Keratinocyte (primary cell): ENCODE measurements at regions not wholly inside any gene's neighbourhood (a gene's known extent, or its start where the extent isn't known, plus 50 kb on each side); places are given as distances from the start of the nearest gene placed in this dataset.

Source experiments
- DNase-seq: peaks from one replicate; pipeline ENCODE4 v3.0.0-alpha.2; 2011; ENCODE audit warnings: low read depth, missing footprints, low spot score
- FAIRE-seq: peaks from 2 replicates; lab custom pipeline; 2011; peaks lifted over from hg19 to GRCh38; lab: Jason Lieb, UNC
- H2AFZ ChIP-seq: 2 replicates; pipeline ENCODE4 v1.6.0; 2012; ENCODE audit warnings: low read length, control low read depth, inconsistent platforms; ENCODE audit not compliant: control insufficient read depth
- H3K27ac ChIP-seq: 2 replicates; pipeline ENCODE4 v1.5.1; 2011; ENCODE audit warnings: low read length; ENCODE audit not compliant: control insufficient read depth, insufficient read depth
- H3K27me3 ChIP-seq: 3 replicates; pipeline ENCODE4 v1.6.0; 2011; ENCODE audit warnings: low read length; ENCODE audit not compliant: control insufficient read depth, insufficient read depth; ENCODE audit errors: extremely low read depth
- H3K36me3 ChIP-seq, 2 experiments: 2 replicates in 1 of 2; 3 replicates in 1 of 2; pipeline ENCODE4 v1.5.1; 2011; ENCODE audit warnings: low read length in 2 of 2, mild to moderate bottlenecking in 1 of 2; ENCODE audit not compliant: control insufficient read depth in 2 of 2, insufficient read depth in 2 of 2; ENCODE audit errors: extremely low read depth in 1 of 2
- H3K4me1 ChIP-seq: 3 replicates; pipeline ENCODE4 v1.5.1; 2011; ENCODE audit warnings: low read length; ENCODE audit not compliant: control insufficient read depth, insufficient read depth; ENCODE audit errors: extremely low read depth
- H3K4me2 ChIP-seq: 3 replicates; pipeline ENCODE4 v1.6.0; 2011; ENCODE audit warnings: low read depth, low read length; ENCODE audit not compliant: control insufficient read depth, insufficient read depth; ENCODE audit errors: extremely low read depth
- H3K4me3 ChIP-seq, 3 experiments: fragments of 200-600 bp in 1 of 3; sonication (generic) in 1 of 3; 2 replicates in 2 of 3; 3 replicates in 1 of 3; pipeline ENCODE4 v1.5.1; 2011 to 2016; ENCODE audit warnings: low read length in 3 of 3, mild to moderate bottlenecking in 3 of 3, control low read depth in 2 of 3, inconsistent platforms in 1 of 3, low read depth in 1 of 3, mixed read lengths in 1 of 3, mixed run types in 1 of 3, moderate library complexity in 1 of 3; ENCODE audit not compliant: control insufficient read depth in 2 of 3, insufficient read depth in 2 of 3; ENCODE audit errors: extremely low read depth in 1 of 3
- H3K79me2 ChIP-seq: 2 replicates; pipeline ENCODE4 v1.6.0; 2012; ENCODE audit warnings: low read length; ENCODE audit not compliant: control insufficient read depth, insufficient read depth
- H3K9ac ChIP-seq: 3 replicates; pipeline ENCODE4 v1.6.0; 2011; ENCODE audit warnings: low read length; ENCODE audit not compliant: control insufficient read depth, insufficient read depth; ENCODE audit errors: extremely low read depth
- H3K9me1 ChIP-seq: 3 replicates; pipeline ENCODE4 v1.6.0; 2011; ENCODE audit warnings: low read length; ENCODE audit not compliant: control insufficient read depth, insufficient read depth; ENCODE audit errors: extremely low read depth
- H3K9me3 ChIP-seq: 2 replicates; pipeline ENCODE4 v1.5.1; 2012; ENCODE audit warnings: low read depth, low read length; ENCODE audit not compliant: control insufficient read depth
- H4K20me1 ChIP-seq: 3 replicates; pipeline ENCODE4 v1.6.0; 2011; ENCODE audit warnings: low read length; ENCODE audit not compliant: control insufficient read depth, insufficient read depth; ENCODE audit errors: extremely low read depth
- CTCF ChIP-seq, 3 experiments: IDR thresholded peaks in 1 of 3; conservative IDR thresholded peaks in 1 of 3; optimal IDR thresholded peaks in 1 of 3; 2 replicates in 2 of 3; 3 replicates in 1 of 3; pipeline versions ENCODE3 to v1.5.1; 2011; ENCODE audit warnings: low read length in 3 of 3, mild to moderate bottlenecking in 3 of 3, moderate library complexity in 2 of 3, control low read depth in 1 of 3, inconsistent platforms in 1 of 3; ENCODE audit not compliant: insufficient read depth in 2 of 3; ENCODE audit errors: extremely low read depth in 1 of 3
- EZH2 ChIP-seq: IDR thresholded peaks from one replicate; pipeline ENCODE4 v1.6.1; 2012; ENCODE audit warnings: inconsistent platforms, mild to moderate bottlenecking, low read length, moderate library complexity
- dilution Hi-C: fragments of 300-500 bp; cut with MboI; formaldehyde crosslinking; loops from one replicate; pipeline ENCODE4 v1.7.0; 2020; ENCODE audit warnings: low sequenced_read_pairs; ENCODE audit not compliant: extremely low pct_ligation_motif_present

GRCh38 chr6:86730216-86730615 lies 207.1 kb upstream of the HTR1E start:
- H3K9ac ChIP-seq, result no peak overlapping the region
- H3K4me1 ChIP-seq, result no peaks in the 10 kb centered on the region
- no peak overlapping the region for H3K27ac ChIP-seq
- DNase-seq, result no peak
- no peak overlapping the region for H2AFZ ChIP-seq
- H3K36me3 ChIP-seq, result no peaks in the 10 kb centered on the region
- no peaks in the 10 kb centered on the region for H4K20me1 ChIP-seq
- dilution Hi-C loops, result no loop called here
- no peak overlapping the region for H3K4me2 ChIP-seq
- H3K27me3 ChIP-seq, result no peaks in the 10 kb centered on the region
- FAIRE-seq, result no peak
- H3K9me1 ChIP-seq, result no peaks in the 10 kb centered on the region
- H3K9me3 ChIP-seq, result no peaks in the 10 kb centered on the region
- TF ChIP-seq CTCF (optimal IDR thresholded peaks at IDR 0.05 in 1 of 3, IDR thresholded peaks at IDR 0.05 in 1 of 3, conservative IDR thresholded peaks at IDR 0.05 in 1 of 3; ENCODE audit: extremely low read depth in 1 of 3, insufficient read depth in 2 of 3, low read length in 3 of 3), result no peak
- TF ChIP-seq EZH2, result no peak
- H3K79me2 ChIP-seq, result no peaks in the 10 kb centered on the region
- H3K4me3 ChIP-seq, result no peak overlapping the region

- Histone ChIP-seq H3K9me1 (no peaks in the 10 kb centered on the region), H3K4me2 (no peak overlapping the region), H3K4me1 (no peaks in the 10 kb centered on the region), H3K79me2 (no peaks in the 10 kb centered on the region), H3K36me3 (no peaks in the 10 kb centered on the region), H4K20me1 (no peaks in the 10 kb centered on the region), H3K4me3 (no peak overlapping the region), H3K27ac (no peak overlapping the region), H3K27me3 (no peaks in the 10 kb centered on the region), H3K9me3 (no peaks in the 10 kb centered on the region), H2AFZ (no peak overlapping the region), H3K9ac (no peak overlapping the region)
- TF ChIP-seq EZH2 (no peak), CTCF (optimal IDR thresholded peaks at IDR 0.05 in 1 of 3, IDR thresholded peaks at IDR 0.05 in 1 of 3, conservative IDR thresholded peaks at IDR 0.05 in 1 of 3; ENCODE audit: extremely low read depth in 1 of 3, insufficient read depth in 2 of 3, low read length in 3 of 3) (no peak)
- no peak for FAIRE-seq
- dilution Hi-C loops, result no loop called here
- DNase-seq, result no peak
These were observed 208.4 kb upstream of the HTR1E start for GRCh38 chr6:86728976-86729375.
